ENCODE measurements at regions not wholly inside any gene's neighbourhood (a gene's known extent, or its start where the extent isn't known, plus 50 kb on each side); places are given as distances from the start of the nearest gene placed in this dataset.

DNA sequence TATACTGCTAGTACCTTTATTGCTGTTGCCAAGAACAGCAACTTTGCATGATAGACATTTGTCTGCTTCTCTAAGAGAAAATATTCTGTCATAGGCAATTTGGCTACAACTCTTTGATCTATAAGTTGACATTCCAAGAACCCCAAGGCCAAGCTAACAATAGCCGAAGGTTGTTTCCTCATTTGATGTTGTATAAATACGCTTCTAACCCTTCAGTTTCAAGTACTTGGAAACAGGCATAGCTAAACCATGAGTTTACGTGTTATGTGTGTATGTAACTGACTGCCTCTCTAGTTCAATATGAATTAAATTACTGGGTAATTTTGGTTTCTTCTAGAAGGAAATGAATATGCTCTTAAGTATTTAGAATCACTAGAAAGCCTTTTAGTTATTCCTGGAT lies 1034.0 kb downstream of the TLE4 start (continued):
- TF ChIP-seq, protein P1, sequence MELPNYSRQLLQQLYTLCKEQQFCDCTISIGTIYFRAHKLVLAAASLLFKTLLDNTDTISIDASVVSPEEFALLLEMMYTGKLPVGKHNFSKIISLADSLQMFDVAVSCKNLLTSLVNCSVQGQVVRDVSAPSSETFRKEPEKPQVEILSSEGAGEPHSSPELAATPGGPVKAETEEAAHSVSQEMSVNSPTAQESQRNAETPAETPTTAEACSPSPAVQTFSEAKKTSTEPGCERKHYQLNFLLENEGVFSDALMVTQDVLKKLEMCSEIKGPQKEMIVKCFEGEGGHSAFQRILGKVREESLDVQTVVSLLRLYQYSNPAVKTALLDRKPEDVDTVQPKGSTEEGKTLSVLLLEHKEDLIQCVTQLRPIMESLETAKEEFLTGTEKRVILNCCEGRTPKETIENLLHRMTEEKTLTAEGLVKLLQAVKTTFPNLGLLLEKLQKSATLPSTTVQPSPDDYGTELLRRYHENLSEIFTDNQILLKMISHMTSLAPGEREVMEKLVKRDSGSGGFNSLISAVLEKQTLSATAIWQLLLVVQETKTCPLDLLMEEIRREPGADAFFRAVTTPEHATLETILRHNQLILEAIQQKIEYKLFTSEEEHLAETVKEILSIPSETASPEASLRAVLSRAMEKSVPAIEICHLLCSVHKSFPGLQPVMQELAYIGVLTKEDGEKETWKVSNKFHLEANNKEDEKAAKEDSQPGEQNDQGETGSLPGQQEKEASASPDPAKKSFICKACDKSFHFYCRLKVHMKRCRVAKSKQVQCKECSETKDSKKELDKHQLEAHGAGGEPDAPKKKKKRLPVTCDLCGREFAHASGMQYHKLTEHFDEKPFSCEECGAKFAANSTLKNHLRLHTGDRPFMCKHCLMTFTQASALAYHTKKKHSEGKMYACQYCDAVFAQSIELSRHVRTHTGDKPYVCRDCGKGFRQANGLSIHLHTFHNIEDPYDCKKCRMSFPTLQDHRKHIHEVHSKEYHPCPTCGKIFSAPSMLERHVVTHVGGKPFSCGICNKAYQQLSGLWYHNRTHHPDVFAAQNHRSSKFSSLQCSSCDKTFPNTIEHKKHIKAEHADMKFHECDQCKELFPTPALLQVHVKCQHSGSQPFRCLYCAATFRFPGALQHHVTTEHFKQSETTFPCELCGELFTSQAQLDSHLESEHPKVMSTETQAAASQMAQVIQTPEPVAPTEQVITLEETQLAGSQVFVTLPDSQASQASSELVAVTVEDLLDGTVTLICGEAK (IDR thresholded peaks at IDR 0.05), result no peak
- TF ChIP-seq, protein P1 (CRISPR knock-in tag; IDR thresholded peaks at IDR 0.05), result no peak
- TF ChIP-seq, protein P2, sequence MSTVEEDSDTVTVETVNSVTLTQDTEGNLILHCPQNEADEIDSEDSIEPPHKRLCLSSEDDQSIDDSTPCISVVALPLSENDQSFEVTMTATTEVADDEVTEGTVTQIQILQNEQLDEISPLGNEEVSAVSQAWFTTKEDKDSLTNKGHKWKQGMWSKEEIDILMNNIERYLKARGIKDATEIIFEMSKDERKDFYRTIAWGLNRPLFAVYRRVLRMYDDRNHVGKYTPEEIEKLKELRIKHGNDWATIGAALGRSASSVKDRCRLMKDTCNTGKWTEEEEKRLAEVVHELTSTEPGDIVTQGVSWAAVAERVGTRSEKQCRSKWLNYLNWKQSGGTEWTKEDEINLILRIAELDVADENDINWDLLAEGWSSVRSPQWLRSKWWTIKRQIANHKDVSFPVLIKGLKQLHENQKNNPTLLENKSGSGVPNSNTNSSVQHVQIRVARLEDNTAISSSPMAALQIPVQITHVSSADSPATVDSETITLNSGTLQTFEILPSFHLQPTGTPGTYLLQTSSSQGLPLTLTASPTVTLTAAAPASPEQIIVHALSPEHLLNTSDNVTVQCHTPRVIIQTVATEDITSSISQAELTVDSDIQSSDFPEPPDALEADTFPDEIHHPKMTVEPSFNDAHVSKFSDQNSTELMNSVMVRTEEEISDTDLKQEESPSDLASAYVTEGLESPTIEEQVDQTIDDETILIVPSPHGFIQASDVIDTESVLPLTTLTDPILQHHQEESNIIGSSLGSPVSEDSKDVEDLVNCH (CRISPR knock-in tag; IDR thresholded peaks at IDR 0.05), result no peak
- TF ChIP-seq ZNF138 (CRISPR knock-in tag; IDR thresholded peaks at IDR 0.05; ENCODE audit: low read depth), result no peak
- TF ChIP-seq RBM39 (IDR thresholded peaks at IDR 0.05; ENCODE audit: low read depth, low read length, poor library complexity, severe bottlenecking), result no peak
- TF ChIP-seq, protein P3, sequence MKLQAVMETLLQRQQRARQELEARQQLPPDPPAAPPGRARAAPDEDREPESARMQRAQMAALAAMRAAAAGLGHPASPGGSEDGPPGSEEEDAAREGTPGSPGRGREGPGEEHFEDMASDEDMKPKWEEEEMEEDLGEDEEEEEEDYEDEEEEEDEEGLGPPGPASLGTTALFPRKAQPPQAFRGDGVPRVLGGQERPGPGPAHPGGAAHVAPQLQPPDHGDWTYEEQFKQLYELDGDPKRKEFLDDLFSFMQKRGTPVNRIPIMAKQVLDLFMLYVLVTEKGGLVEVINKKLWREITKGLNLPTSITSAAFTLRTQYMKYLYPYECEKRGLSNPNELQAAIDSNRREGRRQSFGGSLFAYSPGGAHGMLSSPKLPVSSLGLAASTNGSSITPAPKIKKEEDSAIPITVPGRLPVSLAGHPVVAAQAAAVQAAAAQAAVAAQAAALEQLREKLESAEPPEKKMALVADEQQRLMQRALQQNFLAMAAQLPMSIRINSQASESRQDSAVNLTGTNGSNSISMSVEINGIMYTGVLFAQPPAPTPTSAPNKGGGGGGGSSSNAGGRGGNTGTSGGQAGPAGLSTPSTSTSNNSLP (IDR thresholded peaks at IDR 0.05; ENCODE audit: low read depth, low read length), result 0 out of 2 replicates have a peak, but pooled peaks have one; percentile 13
- TF ChIP-seq, protein P4, sequence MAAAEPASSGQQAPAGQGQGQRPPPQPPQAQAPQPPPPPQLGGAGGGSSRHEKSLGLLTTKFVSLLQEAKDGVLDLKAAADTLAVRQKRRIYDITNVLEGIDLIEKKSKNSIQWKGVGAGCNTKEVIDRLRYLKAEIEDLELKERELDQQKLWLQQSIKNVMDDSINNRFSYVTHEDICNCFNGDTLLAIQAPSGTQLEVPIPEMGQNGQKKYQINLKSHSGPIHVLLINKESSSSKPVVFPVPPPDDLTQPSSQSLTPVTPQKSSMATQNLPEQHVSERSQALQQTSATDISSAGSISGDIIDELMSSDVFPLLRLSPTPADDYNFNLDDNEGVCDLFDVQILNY (CRISPR knock-in tag; conservative IDR thresholded peaks at IDR 0.05), result no peak
- TF ChIP-seq ZNF468 (CRISPR knock-in tag; IDR thresholded peaks at IDR 0.05), result no peak
- TF ChIP-seq, protein P5, sequence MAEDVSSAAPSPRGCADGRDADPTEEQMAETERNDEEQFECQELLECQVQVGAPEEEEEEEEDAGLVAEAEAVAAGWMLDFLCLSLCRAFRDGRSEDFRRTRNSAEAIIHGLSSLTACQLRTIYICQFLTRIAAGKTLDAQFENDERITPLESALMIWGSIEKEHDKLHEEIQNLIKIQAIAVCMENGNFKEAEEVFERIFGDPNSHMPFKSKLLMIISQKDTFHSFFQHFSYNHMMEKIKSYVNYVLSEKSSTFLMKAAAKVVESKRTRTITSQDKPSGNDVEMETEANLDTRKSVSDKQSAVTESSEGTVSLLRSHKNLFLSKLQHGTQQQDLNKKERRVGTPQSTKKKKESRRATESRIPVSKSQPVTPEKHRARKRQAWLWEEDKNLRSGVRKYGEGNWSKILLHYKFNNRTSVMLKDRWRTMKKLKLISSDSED (CRISPR knock-in tag; IDR thresholded peaks at IDR 0.05), result no peak
- TF ChIP-seq SALL1 (CRISPR knock-in tag; IDR thresholded peaks at IDR 0.05), result no peak
- TF ChIP-seq ZBTB7A (CRISPR knock-in tag; IDR thresholded peaks at IDR 0.05), result no peak
- TF ChIP-seq ZNF879 (CRISPR knock-in tag; IDR thresholded peaks at IDR 0.05), result no peak
- TF ChIP-seq CEBPG (CRISPR knock-in tag; IDR thresholded peaks at IDR 0.05), result no peak
- no peak for TF ChIP-seq ZNF562 (CRISPR knock-in tag; IDR thresholded peaks at IDR 0.05; ENCODE audit: borderline replicate concordance)
